ENCODE measurements at regions not wholly inside any gene's neighbourhood (a gene's known extent, or its start where the extent isn't known, plus 50 kb on each side); places are given as distances from the start of the nearest gene placed in this dataset.
"Not testable (repeated sequence)": the region's sequence is repeated elsewhere in the genome, so short reads cannot be mapped to it uniquely, and the experiment has no call there.

DNA sequence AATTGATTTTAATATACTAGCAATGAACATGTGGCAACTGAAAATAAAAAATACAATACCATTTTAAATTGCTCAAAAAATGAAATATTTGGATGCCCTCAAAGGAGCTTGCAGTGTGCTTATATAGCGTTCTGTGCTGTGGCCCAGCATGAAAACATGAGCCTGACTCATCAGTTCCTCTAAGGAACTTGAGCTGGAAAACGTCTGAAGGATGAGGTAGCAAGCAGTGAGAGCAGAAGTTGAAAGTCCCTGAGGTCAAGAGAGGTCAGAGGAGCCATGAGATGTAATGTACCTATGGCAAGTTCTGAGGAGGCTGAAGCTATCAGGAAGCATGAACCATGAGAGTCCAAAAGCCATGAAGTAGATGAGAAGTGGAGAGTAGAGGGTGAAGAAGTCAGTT lies 59.7 kb downstream of the HMGB3 start:
- DNase-seq: no peak

DNA sequence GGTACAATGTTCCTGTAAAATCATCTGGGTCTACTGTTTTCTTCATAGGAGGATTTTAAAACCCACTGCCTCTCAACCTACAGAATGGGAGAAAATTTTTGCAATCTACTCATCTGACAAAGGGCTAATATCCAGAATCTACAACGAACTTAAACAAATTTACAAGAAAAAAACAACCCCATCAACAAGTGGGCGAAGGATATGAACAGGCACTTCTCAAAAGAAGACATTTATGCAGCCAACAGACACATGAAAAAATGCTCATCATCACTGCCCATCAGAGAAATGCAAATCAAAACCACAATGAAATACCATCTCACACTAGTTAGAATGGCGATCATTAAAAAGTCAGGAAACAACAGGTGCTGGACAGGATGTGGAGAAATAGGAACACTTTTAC lies 83.2 kb downstream of the HMGB3 start:
- DNase-seq: not testable (repeated sequence)

DNA sequence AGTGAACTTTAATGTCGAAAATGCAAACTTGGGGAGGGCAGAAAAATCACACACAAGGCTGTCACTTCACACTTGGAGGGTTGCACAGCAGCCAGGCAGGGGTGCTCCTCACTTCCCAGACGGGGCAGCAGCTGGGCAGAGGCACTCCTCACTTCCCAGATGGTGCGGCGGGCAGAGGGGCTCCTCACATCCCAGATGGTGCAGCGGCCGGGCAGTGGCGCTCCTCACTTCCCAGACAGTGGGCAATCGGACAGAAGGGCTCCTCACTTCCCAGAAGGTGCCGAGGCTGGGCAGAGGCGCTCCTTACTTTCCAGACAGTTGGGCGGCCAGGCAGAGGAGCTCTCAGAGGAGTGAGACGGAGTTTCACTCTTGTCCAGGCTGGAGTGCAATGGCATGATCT lies 90.6 kb downstream of the HMGB3 start:
- no peak for DNase-seq

DNA sequence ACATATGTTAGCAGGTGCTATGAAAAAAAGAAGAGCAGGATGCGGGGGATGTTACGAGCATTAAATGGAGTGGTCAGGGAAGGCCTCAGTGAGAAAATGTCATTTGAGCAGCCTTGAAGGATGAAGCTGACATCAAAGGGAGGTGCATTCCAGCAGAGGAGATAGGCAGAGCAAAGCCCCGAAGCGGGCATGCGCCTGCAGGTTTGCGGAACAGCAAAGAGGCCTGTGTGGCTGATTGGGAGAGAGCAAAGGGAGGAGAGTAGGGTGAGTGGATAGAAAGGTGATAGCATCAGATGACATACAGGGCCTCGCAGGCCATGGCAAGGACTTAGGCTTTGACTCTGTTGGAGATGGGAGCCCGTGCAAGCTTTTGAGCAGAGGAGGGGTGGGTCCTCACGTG lies 95.4 kb upstream of the GPR50 start:
- no peak for DNase-seq

DNA sequence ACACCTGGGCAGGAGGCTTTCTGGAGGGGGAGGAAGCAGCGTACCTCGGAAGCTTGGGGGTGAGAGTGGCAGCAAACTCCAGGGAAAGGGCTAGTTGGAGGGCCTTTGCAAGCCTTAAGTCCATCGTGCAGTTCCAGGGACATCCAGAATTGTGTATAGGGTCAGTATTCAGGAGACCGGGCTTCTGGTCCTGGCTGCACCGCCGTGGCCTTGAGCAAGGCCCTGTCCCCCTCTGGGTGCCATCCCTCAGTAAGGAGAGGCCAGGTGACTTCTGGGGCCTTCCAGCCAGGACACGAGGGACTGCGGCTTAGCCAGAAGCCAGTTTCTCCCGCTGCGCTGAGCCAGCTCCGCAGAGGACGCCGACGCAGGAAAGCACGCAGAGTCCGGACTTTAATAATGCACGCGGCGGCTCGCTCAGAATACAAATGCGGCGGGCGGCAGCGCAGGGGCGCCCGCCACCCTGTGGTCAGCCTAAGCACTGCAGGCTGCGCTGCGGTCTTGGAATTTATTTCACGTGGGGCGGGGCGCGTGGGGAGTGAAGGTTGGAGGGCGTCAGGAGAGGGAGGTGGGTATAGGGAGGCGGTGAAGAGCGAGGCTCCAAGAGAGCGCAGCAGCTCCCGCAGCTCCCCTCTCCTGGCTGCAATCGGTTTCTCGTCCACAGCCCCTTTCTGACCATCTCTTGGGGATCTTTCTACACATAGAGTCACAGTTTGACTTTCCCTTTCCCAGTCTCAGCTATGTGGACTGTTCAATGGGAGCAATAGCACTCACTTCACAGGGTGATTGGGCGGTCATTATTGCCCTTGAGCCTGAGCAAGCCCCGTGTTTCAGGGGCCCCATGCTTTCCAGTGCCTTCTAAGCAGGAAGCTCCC lies 94.1 kb upstream of the GPR50 start:
- DNase-seq: peak; percentile 66

DNA sequence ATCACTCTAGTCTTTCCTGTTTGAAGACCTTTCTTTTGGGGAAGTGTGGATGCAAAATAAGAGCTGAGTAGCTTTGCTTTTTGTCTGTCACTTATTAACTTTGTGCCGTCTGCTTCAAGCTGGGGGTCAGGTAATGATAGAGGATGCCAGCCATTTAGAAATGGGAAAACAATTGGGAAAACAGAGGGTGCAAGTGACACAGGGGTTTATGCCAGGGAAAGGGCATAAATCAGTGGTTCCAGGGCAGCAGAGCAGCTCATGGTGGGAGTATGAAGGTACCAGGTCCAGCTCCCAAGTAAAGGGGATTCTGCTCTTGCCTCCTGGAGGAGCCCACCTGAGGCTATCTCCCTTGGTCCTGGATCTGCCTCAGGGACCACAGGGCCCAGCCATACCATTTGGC lies 91.9 kb upstream of the GPR50 start:
- no peak for DNase-seq

DNA sequence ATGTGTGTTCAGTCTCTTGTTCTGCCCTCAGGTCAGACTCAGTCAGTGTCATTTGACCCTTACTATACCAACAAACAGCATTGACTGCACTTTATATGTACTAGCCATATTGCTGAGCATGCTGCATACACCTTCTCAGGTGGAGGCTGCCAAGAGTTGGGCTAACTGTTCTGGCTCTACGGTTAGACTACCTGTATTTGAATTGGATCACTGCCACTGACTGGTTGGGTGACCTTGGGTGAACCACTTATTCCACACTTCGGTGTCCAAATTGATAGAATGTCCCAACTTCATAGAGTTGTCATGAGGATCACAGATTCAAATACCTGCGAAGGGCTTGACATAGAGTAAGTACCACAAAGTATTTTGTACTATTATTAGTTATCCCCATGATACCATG lies 91.2 kb upstream of the GPR50 start:
- no peak for DNase-seq

DNA sequence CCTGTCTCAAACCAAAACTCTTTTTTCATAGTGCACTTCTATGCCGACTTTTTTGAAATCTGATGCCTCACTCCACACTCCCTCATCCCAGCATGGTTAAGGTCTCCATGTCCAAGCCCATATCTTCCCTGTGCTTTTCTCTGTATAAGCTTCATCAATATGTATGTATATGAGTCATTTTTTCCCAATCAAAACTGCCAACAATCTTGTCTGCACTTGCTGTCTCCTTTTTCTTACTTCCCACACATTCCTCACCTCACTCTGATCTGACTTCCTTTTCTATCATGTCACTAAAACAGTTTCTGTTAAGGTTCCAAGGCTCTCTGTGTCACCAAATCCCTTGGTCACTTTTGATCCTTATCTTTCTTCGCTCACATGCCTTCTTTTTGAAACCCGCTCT lies 88.2 kb upstream of the GPR50 start:
- no peak for DNase-seq

DNA sequence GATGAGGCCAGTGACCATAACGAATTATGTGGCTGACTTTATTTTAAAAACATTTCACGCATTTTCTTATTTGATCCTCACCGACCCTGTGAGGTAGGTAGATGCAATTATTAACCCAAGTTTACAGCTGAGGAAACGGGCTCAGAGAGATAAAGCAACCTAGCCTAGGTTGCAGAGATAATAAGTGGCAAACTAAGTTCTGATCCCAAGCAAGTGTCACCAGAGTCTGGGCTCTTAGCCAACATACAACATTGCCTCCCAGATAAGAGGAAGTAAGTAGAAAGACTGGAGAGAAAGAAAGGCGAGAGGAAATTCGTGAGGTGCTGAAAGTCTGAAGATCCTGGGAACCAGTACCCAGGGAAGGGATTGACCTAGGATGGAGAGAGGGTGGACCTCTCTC lies 77.4 kb upstream of the GPR50 start:
- no peak for DNase-seq

DNA sequence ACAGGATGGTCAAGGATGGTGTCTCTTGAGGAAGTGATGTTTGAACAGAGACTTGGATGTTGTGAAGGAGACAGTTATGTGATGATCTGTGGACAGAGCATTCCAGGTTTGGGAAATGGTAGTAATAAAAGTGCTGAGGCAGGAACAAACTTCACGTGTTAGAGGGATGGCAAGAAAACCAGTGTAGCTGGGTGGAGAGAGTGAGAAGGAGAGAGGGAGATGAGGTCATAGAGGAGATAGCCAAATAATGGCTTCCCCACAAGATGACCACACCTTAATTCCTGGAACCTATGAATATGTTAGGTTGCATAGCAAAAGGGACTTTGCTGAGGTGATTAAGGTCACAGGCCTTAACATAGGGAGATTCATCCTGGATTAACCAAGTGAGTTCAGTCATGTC lies 75.6 kb upstream of the GPR50 start:
- DNase-seq: no peak

DNA sequence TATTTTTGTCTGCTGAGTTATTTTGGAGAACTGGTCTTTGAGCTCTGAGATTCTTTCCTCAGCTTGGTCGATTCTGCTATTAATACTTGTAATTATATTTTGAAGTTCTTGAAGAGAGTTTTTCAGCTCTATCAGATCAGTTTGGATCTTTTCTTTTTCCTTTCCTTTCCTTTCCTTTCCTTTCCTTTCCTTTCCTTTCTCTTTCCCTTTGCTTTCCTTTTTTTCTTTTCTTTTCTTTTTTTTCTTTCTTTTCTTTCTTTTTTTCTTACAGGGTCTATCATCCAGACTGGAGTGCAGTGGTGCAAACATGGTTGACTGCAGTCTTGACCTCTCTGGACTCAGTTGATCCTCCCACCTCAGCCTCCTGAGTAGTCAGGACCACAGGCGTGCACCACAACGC lies 63.2 kb upstream of the GPR50 start:
- not testable (repeated sequence) for DNase-seq
